AG09309 (cell line): ENCODE measurements at regions not wholly inside any gene's neighbourhood (a gene's known extent, or its start where the extent isn't known, plus 50 kb on each side); places are given as distances from the start of the nearest gene placed in this dataset.

Experiments used
- DNase-seq: peaks from one replicate; pipeline ENCODE4 v3.0.0-alpha.2; 2010; ENCODE audit warnings: low read depth
- H3K4me3 ChIP-seq: 2 replicates; pipeline ENCODE4 v1.5.1; 2011; ENCODE audit warnings: mild to moderate bottlenecking, low read depth, low read length, moderate library complexity; ENCODE audit not compliant: control insufficient read depth
- TF ChIP-seq, protein P1 (sequence below): IDR thresholded peaks from 2 replicates; pipeline ENCODE4 v1.5.1; 2011; ENCODE audit warnings: mild to moderate bottlenecking, low read depth, low read length, inconsistent platforms; ENCODE audit not compliant: insufficient read depth, control insufficient read depth; ENCODE audit errors: missing control alignments

GRCh38 chrX:113747274-113747973 is 836.5 kb upstream of the HTR2C start:
- TF ChIP-seq, protein P1, sequence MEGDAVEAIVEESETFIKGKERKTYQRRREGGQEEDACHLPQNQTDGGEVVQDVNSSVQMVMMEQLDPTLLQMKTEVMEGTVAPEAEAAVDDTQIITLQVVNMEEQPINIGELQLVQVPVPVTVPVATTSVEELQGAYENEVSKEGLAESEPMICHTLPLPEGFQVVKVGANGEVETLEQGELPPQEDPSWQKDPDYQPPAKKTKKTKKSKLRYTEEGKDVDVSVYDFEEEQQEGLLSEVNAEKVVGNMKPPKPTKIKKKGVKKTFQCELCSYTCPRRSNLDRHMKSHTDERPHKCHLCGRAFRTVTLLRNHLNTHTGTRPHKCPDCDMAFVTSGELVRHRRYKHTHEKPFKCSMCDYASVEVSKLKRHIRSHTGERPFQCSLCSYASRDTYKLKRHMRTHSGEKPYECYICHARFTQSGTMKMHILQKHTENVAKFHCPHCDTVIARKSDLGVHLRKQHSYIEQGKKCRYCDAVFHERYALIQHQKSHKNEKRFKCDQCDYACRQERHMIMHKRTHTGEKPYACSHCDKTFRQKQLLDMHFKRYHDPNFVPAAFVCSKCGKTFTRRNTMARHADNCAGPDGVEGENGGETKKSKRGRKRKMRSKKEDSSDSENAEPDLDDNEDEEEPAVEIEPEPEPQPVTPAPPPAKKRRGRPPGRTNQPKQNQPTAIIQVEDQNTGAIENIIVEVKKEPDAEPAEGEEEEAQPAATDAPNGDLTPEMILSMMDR, result no peak
- no peak for DNase-seq
- no peak overlapping the region for H3K4me3 ChIP-seq

DNA sequence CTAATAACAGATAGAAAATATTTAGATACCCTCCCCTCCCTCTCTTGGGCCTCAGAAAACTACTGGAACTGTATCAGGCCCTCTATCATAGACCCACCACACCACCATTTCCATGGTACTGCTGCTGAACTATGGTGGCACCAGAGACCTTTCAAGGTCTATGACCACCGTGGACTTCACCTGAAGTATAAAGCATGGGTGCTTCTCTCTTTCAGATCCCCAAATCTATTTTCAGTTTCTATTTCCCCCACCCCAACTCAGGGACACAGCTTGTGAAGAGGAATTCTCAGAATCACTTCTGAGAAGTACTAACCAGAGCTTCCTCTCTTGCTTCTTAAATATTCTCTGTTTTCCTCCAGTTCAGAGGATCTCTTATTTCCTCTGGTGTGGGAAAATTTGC is 840.8 kb upstream of the HTR2C start:
- TF ChIP-seq, protein P1, result no peak
- no peak for DNase-seq
- no peak overlapping the region for H3K4me3 ChIP-seq

DNA sequence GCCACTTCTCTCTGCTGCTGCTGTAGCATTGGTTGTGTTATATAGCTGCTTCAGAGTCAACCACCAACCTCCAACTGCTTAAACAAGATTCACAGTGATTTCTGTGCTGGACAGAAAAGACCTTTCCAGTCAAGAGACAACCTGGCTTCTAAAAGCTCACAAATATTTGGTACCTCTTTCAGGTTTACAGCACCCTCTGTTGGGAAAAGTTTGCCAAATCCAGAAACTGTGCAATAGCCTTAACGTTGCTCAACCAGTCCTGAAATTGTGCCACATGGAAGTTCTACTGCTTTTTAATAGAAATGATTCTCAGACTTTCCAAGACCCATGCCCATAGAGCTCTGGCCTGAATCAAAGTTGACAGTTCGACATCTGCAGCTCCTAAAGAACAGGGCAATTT is 842.1 kb upstream of the HTR2C start:
- no peak overlapping the region for H3K4me3 ChIP-seq
- TF ChIP-seq, protein P1, result no peak
- DNase-seq, result no peak

DNA sequence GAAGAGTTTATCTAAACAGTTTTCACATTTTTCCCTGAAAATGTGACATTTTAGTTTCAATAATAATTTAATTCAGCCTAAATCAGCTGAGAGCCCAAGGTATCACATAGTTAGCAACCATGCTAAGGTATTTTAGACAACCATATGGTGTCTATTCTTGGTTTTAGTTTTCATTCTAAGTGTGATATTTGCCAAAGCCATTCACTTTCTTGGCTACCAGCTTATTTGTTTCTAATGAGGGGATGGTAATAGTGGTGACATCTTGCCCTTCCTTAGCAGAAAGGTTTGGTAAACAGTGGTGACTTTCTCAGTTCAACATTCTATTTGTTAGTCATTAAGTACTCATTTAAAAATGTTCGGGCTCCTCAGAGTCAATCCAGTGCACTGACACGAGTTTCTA is 854.9 kb upstream of the HTR2C start:
- H3K4me3 ChIP-seq, result no peak overlapping the region
- TF ChIP-seq, protein P1, result no peak
- DNase-seq, result no peak

DNA sequence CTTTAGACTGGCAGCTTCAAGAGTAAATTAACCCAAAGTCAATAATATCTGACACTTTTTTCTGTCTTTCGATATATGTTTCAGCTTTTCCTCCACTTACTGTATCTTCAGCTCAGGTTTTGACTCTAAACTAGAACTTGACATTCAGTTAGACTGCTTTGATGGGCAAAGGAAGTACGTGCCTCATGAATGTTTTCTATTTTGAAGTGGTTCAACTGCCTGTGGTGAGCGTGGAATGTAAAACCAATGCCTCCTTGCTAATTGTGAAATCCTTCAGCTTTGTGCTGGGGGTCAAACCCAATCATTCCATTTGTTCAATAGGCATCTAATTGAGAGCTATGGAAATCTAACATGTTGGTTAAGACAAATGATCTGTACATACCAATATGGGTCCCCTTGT is 857.0 kb upstream of the HTR2C start:
- TF ChIP-seq, protein P1, result no peak
- DNase-seq, result no peak
- no peak overlapping the region for H3K4me3 ChIP-seq

DNA sequence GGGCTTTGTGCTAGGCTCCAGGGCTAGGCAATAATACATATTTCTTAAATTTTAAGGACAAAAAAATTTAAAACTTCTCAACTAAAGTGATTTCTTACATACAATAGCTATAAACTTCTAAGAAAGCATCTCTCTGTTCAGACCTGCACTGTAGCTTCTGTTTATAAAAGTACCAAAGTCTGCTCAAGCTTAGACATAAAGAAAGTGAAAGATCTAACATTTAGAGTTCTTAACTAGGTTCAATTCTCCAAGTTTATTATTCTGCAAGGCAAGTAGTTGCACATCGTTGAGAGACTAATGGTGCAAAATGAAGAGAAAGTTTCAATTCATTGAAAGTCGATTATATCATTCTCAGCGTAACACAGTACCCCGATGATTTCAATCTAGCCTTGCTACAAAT is 857.4 kb upstream of the HTR2C start:
- DNase-seq, result no peak
- H3K4me3 ChIP-seq, result no peak overlapping the region
- TF ChIP-seq, protein P1, result no peak
